Sigmoid colon (tissue), 4 donors: ENCODE measurements at regions not wholly inside any gene's neighbourhood (a gene's known extent, or its start where the extent isn't known, plus 50 kb on each side); places are given as distances from the start of the nearest gene placed in this dataset.

Experiments used
- EP300 ChIP-seq, 4 donors: sonication (generic); formaldehyde crosslinking; IDR thresholded peaks; one replicate each; pipeline ENCODE4 v1.6.1; 2017; ENCODE audit warnings: antibody characterized with exemption in 4 of 4
- TF ChIP-seq, protein P1 (sequence below), 4 experiments: fragments of 450-650 bp in 3 of 4; fragments of 200-600 bp in 1 of 4; IDR thresholded peaks; one replicate each; pipeline ENCODE4 v1.5.1; 2016 to 2019; ENCODE audit warnings: antibody characterized with exemption in 4 of 4, mild to moderate bottlenecking in 3 of 4, moderate library complexity in 2 of 4

DNA sequence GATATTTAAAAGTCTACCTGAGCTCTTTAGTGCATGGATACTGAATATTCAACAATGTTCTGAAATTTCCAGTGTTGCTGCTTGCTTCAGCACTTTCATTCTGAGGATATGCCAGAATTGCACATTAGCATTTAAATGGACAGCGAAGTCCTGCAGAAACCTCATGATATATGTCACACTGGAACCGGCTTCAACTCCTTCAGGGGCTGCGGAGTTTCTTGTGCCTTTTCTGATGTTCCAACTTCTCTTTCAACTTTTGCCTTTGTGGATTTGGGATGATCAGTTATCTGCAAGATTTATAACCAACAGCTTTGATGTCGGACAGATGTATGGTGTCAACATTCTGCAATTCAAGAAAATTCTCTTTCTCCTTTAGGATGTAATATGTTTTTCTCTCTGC, 142.5 kb upstream of the LMNTD1 start:
- TF ChIP-seq EP300 (IDR thresholded peaks at IDR 0.05): no peak
- TF ChIP-seq, protein P1, sequence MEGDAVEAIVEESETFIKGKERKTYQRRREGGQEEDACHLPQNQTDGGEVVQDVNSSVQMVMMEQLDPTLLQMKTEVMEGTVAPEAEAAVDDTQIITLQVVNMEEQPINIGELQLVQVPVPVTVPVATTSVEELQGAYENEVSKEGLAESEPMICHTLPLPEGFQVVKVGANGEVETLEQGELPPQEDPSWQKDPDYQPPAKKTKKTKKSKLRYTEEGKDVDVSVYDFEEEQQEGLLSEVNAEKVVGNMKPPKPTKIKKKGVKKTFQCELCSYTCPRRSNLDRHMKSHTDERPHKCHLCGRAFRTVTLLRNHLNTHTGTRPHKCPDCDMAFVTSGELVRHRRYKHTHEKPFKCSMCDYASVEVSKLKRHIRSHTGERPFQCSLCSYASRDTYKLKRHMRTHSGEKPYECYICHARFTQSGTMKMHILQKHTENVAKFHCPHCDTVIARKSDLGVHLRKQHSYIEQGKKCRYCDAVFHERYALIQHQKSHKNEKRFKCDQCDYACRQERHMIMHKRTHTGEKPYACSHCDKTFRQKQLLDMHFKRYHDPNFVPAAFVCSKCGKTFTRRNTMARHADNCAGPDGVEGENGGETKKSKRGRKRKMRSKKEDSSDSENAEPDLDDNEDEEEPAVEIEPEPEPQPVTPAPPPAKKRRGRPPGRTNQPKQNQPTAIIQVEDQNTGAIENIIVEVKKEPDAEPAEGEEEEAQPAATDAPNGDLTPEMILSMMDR (IDR thresholded peaks at IDR 0.05): no peak
